Neural cell (in vitro differentiated cells): ENCODE measurements at regions not wholly inside any gene's neighbourhood (a gene's known extent, or its start where the extent isn't known, plus 50 kb on each side); places are given as distances from the start of the nearest gene placed in this dataset.

Experiments used
- EZH2 ChIP-seq: fragments of 200-600, 300-800 bp; shearing (Covaris generic), sonication (generic); IDR thresholded peaks from 2 replicates; pipeline ENCODE4 v1.6.1; 2014; ENCODE audit warnings: antibody characterized with exemption, low read length, borderline replicate concordance, mild to moderate bottlenecking; ENCODE audit not compliant: insufficient read depth, poor library complexity, severe bottlenecking
- POLR2AphosphoS5 ChIP-seq: IDR thresholded peaks from 2 replicates; pipeline ENCODE4 v1.6.1; 2012
- RAD21 ChIP-seq: fragments of 450-650 bp; conservative IDR thresholded peaks from 2 replicates; pipeline ENCODE4 v1.6.1; 2014; ENCODE audit warnings: antibody characterized with exemption, mild to moderate bottlenecking, moderate library complexity
- TF ChIP-seq, protein P1 (sequence below): fragments of 450-650 bp; IDR thresholded peaks from 2 replicates; pipeline ENCODE4 v1.5.1; 2014; ENCODE audit warnings: antibody characterized with exemption, mild to moderate bottlenecking, moderate library complexity; ENCODE audit not compliant: poor library complexity, severe bottlenecking

DNA sequence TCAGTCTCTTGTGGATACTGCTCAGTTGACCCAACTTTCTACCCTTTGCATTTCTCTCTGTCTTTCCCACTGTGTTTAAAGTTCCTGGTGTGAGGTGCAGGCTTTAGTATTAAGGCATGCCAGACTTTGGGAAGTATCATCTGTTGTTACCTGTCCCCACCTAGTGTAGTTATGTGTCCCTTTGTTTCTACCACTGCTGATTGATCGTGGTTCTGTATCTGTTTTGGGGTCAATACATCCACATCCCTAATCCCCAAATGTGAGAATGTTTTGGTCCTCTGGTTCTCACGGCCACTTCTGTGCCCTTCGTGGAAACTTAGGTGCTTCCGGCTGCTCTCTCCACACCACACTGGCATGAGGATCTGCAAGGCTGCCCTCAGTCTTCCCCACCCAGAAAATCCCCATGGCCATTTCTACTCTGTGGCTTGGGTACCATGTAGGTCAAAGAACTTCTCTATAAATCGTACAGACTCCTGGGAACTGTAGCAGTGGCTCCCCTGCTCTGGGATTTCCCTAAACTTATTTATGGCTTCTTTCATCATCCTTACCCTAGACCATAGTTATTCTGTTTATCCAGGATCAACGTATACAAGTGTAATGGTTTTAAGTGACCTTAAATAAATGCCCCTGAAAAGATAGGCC is 443.2 kb downstream of the XYLT1 start:
- TF ChIP-seq EZH2 (no peak), RAD21 (no peak), POLR2AphosphoS5 (no peak)
- TF ChIP-seq, protein P1, sequence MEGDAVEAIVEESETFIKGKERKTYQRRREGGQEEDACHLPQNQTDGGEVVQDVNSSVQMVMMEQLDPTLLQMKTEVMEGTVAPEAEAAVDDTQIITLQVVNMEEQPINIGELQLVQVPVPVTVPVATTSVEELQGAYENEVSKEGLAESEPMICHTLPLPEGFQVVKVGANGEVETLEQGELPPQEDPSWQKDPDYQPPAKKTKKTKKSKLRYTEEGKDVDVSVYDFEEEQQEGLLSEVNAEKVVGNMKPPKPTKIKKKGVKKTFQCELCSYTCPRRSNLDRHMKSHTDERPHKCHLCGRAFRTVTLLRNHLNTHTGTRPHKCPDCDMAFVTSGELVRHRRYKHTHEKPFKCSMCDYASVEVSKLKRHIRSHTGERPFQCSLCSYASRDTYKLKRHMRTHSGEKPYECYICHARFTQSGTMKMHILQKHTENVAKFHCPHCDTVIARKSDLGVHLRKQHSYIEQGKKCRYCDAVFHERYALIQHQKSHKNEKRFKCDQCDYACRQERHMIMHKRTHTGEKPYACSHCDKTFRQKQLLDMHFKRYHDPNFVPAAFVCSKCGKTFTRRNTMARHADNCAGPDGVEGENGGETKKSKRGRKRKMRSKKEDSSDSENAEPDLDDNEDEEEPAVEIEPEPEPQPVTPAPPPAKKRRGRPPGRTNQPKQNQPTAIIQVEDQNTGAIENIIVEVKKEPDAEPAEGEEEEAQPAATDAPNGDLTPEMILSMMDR, result no peak
